ENCODE measurements at regions not wholly inside any gene's neighbourhood (a gene's known extent, or its start where the extent isn't known, plus 50 kb on each side); places are given as distances from the start of the nearest gene placed in this dataset.
"Not testable (repeated sequence)": the region's sequence is repeated elsewhere in the genome, so short reads cannot be mapped to it uniquely, and the experiment has no call there.

DNA sequence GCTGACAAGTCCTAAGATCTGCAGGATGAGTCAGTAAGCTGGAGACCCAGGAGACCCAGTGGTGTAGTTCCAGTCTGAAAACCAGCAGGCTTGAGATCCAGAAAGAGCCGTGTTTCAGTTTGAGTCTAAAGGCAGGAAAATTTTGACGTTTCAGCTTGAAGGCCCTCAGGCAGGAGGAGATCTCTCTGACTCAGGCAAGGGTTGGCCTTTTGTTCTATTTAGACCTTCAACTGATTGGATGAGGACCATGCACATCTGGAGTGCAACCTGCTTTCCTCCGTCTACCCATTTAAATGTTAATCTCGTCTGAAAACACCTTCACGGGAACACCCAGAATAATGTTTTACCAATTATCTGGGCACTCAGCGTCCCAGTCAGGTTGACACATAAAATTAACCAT lies 69.5 kb downstream of the NPIPA7 start:
- H3K27ac ChIP-seq, result not testable (repeated sequence)

DNA sequence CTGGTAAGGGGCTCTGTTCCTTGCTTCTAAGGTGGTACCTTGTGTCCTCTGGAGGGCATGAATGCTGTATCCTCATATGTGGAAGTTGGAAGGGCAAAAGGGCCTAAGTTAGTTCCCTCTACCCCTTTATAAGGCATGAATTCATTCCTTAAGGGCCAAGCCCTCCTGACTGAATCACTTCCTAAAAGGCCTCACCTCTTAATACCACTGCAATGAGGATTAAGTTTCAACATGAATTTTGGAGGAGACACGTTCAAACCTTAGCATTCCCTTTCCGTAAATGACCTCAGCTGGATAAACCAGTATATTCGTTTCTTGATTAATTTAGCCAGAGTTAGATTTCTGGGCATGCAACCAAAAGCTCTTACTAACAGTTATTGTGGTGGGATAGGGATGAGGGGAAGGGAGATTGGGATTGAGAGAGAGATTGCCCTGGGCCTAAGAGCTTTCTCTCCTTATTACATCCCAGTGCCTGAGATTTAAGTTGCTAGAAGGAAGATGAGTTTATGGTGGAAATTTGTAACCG lies 70.8 kb downstream of the NPIPA7 start:
- H3K27ac ChIP-seq, result not testable (repeated sequence)

DNA sequence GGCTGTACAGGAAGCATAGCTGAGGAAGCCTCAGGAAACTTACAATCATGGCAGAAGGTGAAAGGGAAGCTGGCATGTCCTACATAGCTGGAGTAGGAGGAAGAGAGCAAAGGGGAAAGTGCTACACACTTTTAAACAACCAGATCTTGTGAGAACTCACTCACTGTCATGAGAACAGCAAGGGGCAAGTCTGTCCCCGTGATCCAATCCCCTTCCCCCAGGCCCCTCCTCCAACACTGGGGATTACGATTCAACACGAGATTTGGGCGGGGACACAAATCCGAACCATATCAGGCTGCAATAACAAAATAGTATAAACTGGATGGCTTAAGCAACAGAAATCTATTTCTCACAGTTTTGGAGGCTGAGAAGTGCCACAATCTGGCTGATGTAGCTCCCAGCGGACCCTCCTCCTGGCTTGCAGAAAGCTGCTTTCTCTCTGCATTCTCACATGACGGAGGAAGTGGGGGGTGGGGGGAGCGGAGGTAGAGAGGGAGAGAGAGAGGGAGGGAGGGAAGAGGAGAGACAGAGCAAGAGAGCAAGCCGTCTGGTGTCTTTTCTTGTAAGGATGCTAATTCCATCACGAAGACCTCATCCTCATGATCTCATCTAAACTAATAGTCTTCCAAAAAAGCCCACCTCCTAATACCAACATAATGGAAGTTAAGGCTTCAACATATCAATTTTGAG lies 72.9 kb downstream of the NPIPA7 start:
- not testable (repeated sequence) for H3K27ac ChIP-seq

DNA sequence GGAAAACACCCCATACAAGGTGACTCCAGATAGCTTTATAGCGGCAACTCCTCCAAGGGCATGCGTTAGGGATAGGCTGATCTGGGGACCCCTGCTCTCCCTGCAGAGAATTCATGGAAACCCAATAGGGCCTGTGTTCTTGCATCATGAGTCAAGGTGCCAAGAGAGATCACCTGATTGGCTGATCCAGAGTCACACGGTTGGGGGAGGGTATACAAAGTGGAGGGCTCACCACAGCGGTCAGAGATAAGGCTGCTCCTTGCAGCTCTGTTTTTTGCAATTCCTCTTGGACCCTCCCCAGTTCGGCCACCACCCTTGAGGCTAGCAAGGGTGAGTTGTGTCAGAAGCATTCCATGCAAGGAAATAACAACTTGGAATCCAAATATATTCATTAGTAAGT lies 79.6 kb downstream of the NPIPA7 start:
- H3K27ac ChIP-seq, result not testable (repeated sequence)

DNA sequence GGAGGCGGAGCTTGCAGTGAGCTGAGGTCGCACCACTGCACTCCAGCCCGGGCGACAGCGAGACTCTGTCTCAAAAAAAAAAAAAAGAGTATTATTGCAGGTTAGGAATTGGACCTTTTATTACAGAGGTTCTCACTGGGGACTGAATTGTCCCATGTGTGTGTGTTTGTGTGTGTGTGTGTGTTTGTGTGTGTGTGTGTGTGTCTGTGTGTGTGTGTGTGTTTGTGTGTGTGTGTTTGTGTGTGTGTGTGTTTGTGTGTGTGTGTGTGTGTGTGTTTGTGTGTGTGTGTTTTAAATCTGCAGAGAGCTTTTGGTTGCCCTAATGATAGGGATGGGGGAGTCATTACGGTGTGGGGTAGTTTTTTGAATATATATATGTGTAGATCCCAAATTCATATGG lies 84.9 kb downstream of the NPIPA7 start:
- not testable (repeated sequence) for H3K27ac ChIP-seq

DNA sequence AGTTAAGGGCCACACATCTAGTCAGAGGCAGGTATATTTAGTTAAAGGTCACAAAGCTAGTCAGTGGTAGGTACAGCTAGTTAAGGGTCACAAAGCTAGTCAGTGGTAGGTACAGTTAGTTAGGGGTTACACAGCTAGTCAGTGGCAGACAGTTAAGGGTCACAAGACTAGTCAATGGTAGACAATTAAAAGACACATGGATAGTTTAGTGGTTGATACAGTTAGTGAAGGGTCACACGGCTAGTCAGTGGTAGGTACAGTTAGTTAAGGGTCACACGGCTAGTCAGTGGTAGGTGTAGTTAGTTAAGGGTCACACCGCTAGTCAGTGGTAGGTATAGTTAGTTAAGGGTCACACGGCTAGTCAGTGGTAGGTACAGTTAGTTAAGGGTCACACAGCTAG lies 110.0 kb downstream of the NPIPA7 start:
- H3K27ac ChIP-seq, result not testable (repeated sequence)

DNA sequence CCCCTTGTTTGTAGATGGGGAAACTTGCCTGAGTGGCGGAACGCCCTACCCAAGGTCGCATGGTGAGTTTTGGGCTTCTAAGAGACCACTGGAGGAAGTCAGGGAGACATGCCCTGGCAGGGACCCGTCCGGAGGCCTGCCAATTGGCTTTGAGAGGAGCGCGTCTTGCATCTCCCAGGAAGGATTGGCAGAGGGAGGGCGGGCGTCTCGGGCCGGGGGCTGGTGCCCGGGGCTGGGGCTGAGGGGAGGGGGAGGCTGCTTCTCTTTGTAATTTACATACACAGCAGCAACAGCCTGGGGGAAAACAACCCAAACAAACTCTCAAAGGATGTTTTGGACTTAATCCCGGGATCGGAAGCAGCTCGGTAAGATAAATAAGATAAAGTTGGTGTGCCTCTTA lies 110.5 kb downstream of the NPIPA7 start:
- H3K27ac ChIP-seq, result not testable (repeated sequence)

DNA sequence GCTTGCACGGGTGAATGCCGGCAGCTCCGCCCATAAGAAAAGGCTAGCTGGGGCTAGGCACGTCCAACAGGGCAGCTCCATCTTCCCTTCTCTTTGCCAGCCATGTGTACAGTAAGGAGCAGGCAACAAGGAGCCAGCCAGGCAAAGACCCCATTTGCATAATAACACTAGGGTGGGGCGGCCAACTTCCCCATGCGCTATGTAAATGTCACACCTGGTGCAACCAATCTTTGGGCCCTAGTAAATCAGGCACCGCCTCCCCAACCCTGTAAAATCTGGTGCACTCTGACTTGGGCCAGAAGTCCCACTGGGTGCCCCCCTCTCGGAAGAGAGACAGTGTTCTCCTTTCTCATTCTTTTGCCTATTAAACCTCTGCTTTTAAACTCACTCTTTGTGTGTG lies 115.2 kb downstream of the NPIPA7 start:
- not testable (repeated sequence) for H3K27ac ChIP-seq

DNA sequence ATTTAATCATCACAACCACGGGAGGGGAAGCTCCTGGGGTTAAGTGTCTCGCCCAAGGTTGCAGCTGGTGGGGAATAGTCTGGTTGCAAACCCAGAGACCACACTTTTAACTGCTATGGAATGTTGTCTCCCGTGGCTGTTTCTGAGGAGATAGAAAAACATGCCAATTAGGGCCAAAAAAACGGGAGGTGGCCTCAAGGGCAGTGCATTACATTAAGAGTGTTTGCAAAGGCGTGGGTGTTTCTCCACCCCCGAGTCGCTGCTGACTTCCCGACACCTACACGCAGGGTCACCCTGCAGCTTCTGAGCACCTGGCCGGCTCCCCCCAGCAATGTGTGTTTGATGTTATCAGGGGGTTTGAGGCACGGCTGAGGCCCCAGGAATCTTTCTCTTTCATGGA lies 116.1 kb downstream of the NPIPA7 start:
- not testable (repeated sequence) for H3K27ac ChIP-seq

DNA sequence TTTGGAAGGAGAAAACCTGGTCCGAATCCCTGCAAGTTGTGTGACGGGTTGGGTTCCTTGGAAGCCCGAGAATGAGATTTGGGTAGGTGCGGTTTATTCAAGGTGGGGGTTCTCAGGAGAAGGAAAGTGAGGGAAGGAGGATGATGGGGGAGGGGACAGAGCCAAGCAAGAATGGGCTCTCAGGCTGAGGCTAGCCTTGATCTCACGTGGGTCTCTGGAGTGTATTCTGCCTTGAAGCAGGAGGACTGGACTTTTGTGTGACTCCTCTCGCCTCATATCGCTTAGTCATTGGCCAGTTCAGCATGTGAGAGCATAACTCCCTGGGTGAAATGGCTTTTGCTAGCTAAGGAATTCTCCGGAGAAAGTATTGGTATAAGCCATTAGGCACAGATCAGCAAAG lies 120.9 kb downstream of the NPIPA7 start:
- H3K27ac ChIP-seq, result not testable (repeated sequence)

DNA sequence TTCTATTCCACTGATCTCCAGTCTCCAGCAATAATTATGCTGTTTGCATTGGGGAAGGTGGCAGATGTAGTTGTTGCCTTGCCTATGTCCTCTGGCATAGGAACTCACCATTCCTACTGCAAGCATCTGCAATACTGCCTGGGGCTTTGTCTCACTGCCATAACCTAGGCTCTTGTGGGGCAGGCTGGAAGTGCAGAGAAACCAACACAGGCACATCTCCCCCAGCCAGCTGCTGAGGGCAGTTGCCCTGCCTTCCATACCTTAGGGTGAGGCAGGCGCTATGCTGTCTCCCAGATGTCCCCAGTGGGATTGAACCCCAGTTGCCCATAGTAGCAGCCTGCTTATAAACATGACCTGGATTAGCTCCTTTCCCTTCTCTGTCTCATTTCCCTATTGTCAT lies 128.1 kb downstream of the NPIPA7 start:
- not testable (repeated sequence) for H3K27ac ChIP-seq

DNA sequence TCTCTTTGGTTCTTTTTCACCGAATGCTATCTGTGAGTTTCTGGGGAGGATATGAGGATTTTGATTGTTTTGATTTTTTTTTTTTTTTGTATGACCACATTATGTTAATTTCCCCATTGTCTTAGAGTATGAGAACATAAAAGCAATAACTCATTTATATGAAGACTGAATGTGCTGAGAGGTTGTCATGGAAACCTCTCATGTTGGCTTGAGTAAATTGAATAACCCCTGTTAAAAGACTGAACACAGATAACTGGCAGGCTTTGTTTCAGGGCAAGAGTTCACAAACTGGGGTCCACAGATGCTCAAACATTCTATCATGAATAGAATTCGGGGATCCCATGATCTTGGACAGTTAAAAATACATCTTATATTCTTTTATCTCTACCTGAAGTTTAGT lies 129.4 kb downstream of the NPIPA7 start:
- H3K27ac ChIP-seq, result not testable (repeated sequence)

DNA sequence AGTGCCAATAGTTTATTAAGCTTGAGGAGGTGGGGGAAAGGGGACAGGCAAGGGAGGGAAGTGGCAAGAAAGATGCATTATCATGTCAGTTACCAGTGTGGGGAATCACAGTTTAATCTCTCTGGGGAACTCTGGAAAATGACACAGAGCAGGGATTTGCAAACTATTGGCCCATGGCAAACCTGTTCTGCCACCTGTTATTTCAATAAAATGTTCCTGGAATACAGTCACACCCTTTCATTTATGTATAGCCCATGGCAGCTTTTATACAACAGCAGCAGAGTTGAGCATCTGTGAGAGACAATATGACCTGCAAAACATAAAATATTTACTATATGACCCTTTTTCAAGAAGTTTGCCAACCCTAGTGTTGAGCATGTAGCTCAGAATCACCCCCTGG lies 140.5 kb downstream of the NPIPA7 start:
- H3K27ac ChIP-seq, result not testable (repeated sequence)

DNA sequence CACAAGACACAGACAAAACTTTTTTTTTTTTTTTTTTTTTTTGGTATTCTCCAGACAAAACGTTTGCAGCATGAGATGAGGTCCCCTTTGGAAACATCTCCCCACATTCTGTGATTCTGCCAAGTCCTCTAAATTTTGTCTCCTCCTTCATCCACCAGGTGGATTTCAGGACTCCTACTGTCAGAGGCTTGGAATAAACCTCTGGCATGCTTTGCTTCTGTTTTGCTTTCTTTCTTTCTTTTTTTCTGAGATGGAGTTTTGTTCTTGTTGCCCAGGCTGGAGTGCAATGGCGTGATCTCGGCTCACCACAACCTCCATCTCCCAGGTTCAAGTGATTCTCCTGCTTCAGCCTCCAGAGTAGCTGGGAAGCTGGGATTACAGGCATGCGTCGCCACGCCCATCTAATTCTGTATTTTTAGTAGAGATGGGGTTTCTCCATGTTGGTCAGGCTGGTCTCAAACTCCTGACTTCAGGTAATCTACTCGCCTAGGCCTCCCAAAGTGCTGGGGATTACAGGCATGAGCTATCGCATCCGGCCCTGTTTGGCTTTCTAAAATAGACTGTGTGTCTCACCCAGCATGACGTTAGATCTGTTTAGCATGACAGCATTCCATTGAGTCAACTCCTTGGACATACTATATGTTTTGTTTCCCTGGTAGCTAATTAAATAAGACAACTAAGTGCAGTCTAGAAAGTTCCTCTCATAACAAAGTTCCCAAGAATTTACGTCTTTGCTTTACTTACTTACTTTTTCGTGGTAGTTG lies 142.5 kb downstream of the NPIPA7 start:
- not testable (repeated sequence) for H3K27ac ChIP-seq

DNA sequence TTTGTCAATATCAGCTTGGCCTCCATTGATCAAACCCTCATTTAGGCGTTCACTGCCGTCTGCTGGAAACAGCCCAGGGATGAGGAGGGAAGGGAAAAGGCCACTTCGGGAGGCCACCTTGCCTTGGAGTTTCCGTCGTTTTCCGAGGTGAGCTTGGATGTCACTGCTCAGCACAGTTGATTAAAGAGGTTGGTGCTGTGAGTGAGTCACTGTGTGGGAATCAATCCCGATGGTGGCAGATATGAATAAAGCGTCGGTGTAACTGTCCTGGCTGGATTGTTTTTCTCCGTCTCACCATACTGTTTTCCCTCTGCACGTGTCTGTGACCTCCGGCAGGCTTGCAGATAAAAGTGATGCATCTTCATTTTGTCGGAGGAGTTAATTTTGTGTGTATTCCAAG lies 148.1 kb downstream of the NPIPA7 start:
- H3K27ac ChIP-seq, result not testable (repeated sequence)

DNA sequence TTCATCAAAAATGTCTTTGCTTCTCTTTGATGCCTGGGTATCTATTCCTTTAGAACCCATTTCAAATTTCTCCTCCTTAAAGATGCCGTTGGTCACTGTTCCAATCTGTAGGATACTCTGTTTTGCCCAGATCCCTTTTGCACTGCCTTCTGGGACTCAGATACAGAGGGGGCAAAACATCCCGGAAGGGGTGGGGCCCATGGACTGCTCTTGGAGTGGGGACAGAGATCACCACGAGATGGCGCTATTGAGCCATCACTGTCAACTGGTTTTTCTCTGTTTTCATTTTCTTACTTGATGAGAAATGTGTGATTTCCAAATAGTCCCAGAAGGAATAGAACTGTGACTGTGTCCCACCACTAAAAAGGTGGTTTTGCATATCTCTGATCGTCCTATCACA lies 151.8 kb downstream of the NPIPA7 start:
- H3K27ac ChIP-seq, result not testable (repeated sequence)

DNA sequence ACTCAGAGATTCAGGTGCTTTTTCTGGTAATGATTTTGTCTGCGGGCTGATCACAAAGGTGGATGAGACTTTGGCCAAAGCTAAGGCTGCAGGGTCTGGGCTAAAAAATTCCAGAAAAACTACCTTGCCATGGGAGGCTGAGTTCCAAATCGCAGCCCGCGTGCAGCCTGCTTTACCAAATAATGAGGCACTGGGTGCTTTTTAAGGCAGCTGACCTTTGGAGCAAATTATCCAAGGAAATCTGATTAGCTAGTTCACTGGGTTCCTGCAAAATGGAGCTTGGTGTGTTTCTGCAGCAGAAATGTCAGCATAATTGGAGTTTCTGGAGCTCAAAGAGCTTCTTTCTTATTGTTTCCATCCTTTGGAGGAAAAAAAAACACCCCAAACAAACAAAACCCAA lies 156.6 kb downstream of the NPIPA7 start:
- H3K27ac ChIP-seq, result not testable (repeated sequence)

DNA sequence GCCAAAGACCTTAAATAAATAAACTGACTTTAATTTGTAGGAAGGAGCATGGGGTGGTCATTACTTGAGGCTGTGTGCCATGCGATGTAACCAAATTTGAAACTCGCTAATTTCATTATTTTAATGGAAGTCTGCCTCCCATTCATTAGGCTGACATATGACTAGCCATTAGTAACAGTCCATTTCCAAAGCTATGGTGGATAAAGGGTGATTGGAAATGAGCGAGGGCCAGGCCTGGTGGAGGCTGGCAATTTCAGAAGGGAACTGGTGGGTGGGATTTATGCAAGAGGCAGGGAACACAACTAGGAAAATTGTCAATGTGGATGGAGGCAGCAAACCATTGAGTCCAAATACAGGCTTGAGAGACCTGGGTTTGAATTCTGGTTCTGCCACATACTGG lies 157.2 kb downstream of the NPIPA7 start:
- H3K27ac ChIP-seq, result not testable (repeated sequence)

DNA sequence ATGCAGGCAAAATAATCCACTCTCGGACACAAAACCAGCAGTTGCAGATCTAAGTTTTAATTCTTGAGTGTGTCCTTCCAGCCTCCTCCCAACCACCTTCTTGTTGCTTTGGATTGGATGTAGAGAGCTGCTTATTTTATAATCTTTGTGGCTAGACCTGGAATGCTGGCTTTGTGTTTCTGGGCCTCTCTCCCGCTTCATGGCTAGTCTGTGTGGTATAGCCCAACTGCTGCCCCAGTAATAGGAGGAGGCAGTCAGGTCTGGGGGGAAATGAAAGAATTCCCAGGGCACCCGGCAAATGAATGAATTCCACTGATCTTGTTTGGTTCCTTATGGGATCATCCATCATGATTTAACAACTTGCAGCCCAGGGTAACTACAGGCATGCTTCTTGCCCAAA lies 170.8 kb downstream of the NPIPA7 start:
- not testable (repeated sequence) for H3K27ac ChIP-seq

DNA sequence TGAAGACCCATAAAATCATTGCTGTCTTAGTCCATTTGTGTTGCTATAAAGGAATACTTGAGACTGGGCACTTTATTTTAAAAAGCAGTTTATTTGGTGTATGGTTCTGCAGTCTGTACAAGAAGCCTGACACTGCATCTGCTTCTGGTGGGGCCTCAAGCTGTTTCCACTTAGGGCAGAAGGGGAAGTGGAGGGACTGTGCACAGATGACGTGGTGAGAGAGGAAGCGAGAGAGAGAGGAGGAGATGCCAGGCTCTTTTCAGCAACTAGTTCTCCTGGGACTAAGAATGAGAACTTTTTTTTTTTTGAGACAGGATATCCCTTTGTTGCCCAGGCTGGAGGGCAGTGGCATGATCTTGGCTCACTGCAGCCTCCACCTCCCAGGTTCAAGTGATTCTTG lies 171.9 kb downstream of the NPIPA7 start:
- H3K27ac ChIP-seq, result not testable (repeated sequence)

DNA sequence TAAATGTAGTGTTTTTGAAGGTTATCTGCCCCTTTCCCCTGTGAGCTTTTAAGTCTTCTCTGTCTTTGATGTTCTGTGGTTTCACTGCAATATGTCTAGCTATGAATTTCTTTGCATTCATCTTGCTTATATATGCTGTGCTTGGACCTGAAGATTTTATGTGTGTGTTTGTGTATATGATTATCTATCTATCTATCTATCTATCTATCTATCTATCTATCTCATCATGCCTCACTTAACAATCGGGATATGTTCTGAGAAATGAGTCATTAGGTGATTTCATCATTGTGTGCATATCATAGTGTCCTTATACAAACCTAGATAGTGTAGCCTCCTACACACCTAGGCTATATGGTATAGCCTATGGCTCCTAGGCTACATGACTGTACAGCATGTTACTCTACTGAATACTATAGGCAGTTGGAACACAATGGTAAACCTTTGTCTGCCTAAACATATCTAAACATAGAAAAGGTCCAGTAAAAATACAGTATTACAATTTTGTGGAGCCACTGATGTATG lies 173.9 kb downstream of the NPIPA7 start:
- not testable (repeated sequence) for H3K27ac ChIP-seq

DNA sequence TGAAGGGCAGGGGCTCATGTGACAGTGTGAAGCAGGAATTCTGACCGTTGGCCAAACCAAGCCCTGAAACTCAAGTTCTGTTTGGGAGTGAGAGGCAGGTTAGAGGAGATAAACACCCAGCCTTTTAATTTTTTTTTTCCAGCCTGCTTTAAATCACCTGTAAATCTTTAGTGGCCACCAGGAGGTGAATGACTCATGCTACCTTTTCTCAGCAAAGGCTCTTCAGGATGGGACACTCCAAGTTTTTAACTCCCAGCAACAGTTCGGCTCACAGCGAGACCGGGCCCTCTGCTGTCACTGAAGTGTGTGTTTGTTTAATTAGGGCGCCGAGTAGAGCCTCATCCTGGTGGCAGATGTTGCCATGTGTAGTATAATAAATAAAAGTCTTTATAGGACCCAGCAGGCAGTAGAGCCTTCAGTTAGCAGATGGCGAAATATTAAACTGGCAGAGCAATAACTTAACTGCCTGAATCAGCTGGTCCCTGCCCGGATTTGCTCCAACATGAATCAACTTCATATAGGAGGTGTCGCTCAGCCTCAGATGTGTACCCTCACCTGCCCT lies 180.3 kb downstream of the NPIPA7 start:
- not testable (repeated sequence) for H3K27ac ChIP-seq

DNA sequence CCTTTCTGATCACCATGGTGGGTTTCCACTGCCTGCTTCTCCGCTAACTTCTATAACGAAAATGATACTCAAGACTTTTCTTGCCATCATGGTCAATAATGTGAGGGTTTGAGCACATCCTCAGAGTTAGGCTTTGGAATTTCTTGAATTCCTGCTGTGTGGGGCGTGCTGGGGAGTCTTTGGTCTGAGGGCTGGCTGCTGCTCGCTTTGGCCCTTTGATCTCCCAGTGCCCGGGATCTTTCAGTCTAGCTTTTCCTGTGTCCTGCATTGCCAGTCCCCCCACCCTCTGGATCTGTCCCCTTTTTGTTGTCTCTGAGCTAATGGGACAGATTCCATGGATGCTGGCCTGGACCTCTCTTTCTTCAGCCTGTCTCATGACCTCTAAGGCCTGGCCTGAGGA lies 182.6 kb downstream of the NPIPA7 start:
- not testable (repeated sequence) for H3K27ac ChIP-seq

Measured in C4-2B (cell line).